Activated T-helper 9 cell treated with anti-CD3 and anti-CD28 coated beads, Interleukin-2, amount 50 U/mL, for 16 hours (primary cell): ENCODE measurements at regions not wholly inside any gene's neighbourhood (a gene's known extent, or its start where the extent isn't known, plus 50 kb on each side); places are given as distances from the start of the nearest gene placed in this dataset.
"Not testable (repeated sequence)": the region's sequence is repeated elsewhere in the genome, so short reads cannot be mapped to it uniquely, and the experiment has no call there.

Experiments used
- DNase-seq: peaks from one replicate; pipeline ENCODE4 v3.0.0-alpha.2; 2020; ENCODE audit warnings: low read depth

- DNase-seq: no peak
These were observed 375.5 kb downstream of the TCERG1L start for GRCh38 chr10:130935897-130936550.

- DNase-seq: no peak
These were observed 374.7 kb downstream of the TCERG1L start for GRCh38 chr10:130936851-130937250.

- no peak for DNase-seq
These were observed 373.5 kb downstream of the TCERG1L start for GRCh38 chr10:130938051-130938450.

GRCh38 chr10:130938891-130939290, 372.6 kb downstream of the TCERG1L start:
- DNase-seq: not testable (repeated sequence)

GRCh38 chr10:130941886-130942285, 369.6 kb downstream of the TCERG1L start:
- DNase-seq: no peak

GRCh38 chr10:130952086-130952485, 359.4 kb downstream of the TCERG1L start:
- no peak for DNase-seq

- no peak for DNase-seq
These were observed 357.1 kb downstream of the TCERG1L start for GRCh38 chr10:130954326-130954905.

GRCh38 chr10:130956251-130956650, 355.3 kb downstream of the TCERG1L start:
- DNase-seq: no peak

- no peak for DNase-seq
These were observed 354.1 kb downstream of the TCERG1L start for GRCh38 chr10:130957423-130957822.

GRCh38 chr10:130958003-130958402, 353.5 kb downstream of the TCERG1L start:
- DNase-seq: no peak

- no peak for DNase-seq
These were observed 352.4 kb downstream of the TCERG1L start for GRCh38 chr10:130958981-130959751.

- DNase-seq: no peak
These were observed 351.7 kb downstream of the TCERG1L start for GRCh38 chr10:130959752-130960195.

- DNase-seq: no peak
These were observed 351.0 kb downstream of the TCERG1L start for GRCh38 chr10:130960531-130960930.

- DNase-seq: no peak
These were observed 349.8 kb downstream of the TCERG1L start for GRCh38 chr10:130961506-130962239.

GRCh38 chr10:130962240-130963051, 349.1 kb downstream of the TCERG1L start:
- DNase-seq: no peak

GRCh38 chr10:130963052-130963393, 348.5 kb downstream of the TCERG1L start:
- DNase-seq: no peak

- DNase-seq: no peak
These were observed 347.6 kb downstream of the TCERG1L start for GRCh38 chr10:130963786-130964522.

- no peak for DNase-seq
These were observed 346.8 kb downstream of the TCERG1L start for GRCh38 chr10:130964771-130965170.

- no peak for DNase-seq
These were observed 344.4 kb downstream of the TCERG1L start for GRCh38 chr10:130967161-130967560.

GRCh38 chr10:130967784-130968183, 343.7 kb downstream of the TCERG1L start:
- no peak for DNase-seq

GRCh38 chr10:130968511-130968910, 343.0 kb downstream of the TCERG1L start:
- no peak for DNase-seq
